A673 (cell line): ENCODE measurements at regions not wholly inside any gene's neighbourhood (a gene's known extent, or its start where the extent isn't known, plus 50 kb on each side); places are given as distances from the start of the nearest gene placed in this dataset.
"Not testable (repeated sequence)": the region's sequence is repeated elsewhere in the genome, so short reads cannot be mapped to it uniquely, and the experiment has no call there.

Source experiments
- EZH2 ChIP-seq: fragments of 200-600 bp; sonication (generic); IDR thresholded peaks from 2 replicates; pipeline ENCODE4 v1.6.1; 2017; ENCODE audit warnings: borderline replicate concordance, low read depth, mild to moderate bottlenecking, mixed read lengths, antibody characterized with exemption, low read length; ENCODE audit not compliant: poor library complexity, severe bottlenecking
- TF ChIP-seq, protein P1 (sequence below): fragments of 300-800, 200-600 bp; sonication (generic); conservative IDR thresholded peaks from 2 replicates; pipeline ENCODE4 v1.5.1; 2017; ENCODE audit warnings: low read depth, mild to moderate bottlenecking, antibody characterized with exemption, low read length, moderate library complexity, mixed read lengths

- TF ChIP-seq, protein P1, sequence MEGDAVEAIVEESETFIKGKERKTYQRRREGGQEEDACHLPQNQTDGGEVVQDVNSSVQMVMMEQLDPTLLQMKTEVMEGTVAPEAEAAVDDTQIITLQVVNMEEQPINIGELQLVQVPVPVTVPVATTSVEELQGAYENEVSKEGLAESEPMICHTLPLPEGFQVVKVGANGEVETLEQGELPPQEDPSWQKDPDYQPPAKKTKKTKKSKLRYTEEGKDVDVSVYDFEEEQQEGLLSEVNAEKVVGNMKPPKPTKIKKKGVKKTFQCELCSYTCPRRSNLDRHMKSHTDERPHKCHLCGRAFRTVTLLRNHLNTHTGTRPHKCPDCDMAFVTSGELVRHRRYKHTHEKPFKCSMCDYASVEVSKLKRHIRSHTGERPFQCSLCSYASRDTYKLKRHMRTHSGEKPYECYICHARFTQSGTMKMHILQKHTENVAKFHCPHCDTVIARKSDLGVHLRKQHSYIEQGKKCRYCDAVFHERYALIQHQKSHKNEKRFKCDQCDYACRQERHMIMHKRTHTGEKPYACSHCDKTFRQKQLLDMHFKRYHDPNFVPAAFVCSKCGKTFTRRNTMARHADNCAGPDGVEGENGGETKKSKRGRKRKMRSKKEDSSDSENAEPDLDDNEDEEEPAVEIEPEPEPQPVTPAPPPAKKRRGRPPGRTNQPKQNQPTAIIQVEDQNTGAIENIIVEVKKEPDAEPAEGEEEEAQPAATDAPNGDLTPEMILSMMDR, result not testable (repeated sequence)
- TF ChIP-seq EZH2, result not testable (repeated sequence)
Observed at GRCh38 chr7:65510187-65510538, 136.5 kb downstream of the ZNF92 start.
